PC-9 (cell line): ENCODE measurements at regions not wholly inside any gene's neighbourhood (a gene's known extent, or its start where the extent isn't known, plus 50 kb on each side); places are given as distances from the start of the nearest gene placed in this dataset.

ENCODE experiments used
- CTCF ChIP-seq: fragments of 200-600 bp; sonication (generic); conservative IDR thresholded peaks from 2 replicates; pipeline ENCODE4 v1.6.1; 2017; ENCODE audit warnings: mixed run types, antibody characterized with exemption, mild to moderate bottlenecking, moderate library complexity
- EZH2 ChIP-seq: fragments of 200-600 bp; sonication (generic); IDR thresholded peaks from 2 replicates; pipeline ENCODE4 v1.8.0; 2017; ENCODE audit warnings: antibody characterized with exemption, low read depth

GRCh38 chr2:167534443-167534842 is 646.2 kb downstream of the XIRP2 start:
- TF ChIP-seq CTCF (no peak), EZH2 (no peak)
